ENCODE measurements at regions not wholly inside any gene's neighbourhood (a gene's known extent, or its start where the extent isn't known, plus 50 kb on each side); places are given as distances from the start of the nearest gene placed in this dataset.
"Not testable (repeated sequence)": the region's sequence is repeated elsewhere in the genome, so short reads cannot be mapped to it uniquely, and the experiment has no call there.

DNA sequence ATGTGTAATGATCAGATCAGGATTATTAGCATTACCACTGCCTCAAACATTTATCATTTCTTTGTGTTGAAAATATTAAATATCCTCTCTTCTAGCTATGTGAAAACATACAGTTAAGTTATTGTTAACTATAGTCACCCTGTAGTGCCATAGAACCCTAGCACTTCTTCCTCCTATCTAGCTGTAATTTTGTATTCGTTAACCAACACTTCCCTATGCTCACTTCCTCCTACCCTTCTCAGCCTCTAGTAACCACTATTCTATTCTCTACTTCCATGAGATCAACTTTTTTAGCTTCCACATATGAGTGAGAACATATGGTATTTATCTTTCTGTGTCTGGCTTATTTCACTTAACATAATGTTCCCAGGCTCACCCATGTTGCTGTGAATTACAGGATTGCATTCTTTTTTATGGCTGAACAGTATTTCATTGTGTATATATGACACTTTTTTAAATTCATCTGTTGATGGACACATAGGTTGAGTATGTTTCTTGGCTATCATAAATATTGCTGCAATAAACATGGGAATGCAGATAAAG is 132.7 kb upstream of the RHOBTB1 start:
- DNase-seq, result no peak

DNA sequence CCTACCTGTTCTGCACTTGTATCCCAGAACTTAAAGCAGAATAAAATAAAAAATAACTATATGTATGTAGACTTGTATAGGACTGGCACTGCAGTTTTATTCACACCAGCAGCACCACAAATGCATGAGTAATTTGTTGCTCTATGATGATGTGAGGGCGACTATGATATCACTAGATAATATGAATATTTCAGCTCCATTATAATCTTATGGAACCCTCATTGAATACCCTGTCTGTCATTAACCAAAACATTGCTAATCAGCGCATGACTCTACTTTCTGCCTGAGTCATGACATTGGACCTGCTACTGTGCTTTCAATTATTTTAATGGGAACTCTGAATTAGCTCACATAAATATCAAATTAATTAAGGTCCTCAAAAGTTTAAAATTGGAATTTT is 129.4 kb upstream of the RHOBTB1 start:
- DNase-seq, result no peak

DNA sequence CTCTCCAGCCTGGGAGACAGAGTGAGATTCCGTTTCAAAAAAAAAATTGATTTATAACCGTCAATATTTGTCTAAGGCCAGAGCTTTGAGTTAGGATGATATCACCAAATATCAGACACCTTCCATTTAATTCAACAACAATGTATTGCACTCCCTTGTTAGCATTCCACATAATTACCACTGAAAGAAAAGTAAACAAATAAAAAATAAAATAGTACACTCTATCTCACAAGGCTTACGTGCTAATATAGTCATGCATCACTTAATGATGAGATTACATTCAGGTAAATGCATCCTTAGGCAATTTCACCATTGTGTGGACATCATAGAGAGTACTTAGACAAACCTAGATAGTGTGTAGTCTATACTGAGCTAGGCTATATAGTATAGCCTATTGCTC is 127.6 kb upstream of the RHOBTB1 start:
- no peak for DNase-seq

DNA sequence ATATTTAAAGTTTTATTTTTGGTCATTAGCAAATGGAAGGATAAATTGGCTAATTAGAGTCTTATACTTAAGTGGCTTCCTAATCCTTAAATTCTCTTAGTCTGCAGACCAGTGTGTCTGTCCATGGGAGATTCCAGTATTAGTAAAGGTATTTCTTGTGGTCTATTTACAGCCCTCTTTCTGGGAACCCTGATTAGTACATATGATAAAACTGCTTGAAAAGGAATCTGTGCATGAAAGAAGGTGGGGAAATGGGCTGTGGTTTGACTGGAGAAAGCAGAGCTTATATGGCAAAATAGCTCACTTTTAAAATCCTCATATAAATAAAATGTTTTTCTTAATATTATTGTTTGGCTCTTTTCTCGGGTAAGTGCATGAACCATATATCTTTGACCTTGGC is 124.5 kb upstream of the RHOBTB1 start:
- no peak for DNase-seq

DNA sequence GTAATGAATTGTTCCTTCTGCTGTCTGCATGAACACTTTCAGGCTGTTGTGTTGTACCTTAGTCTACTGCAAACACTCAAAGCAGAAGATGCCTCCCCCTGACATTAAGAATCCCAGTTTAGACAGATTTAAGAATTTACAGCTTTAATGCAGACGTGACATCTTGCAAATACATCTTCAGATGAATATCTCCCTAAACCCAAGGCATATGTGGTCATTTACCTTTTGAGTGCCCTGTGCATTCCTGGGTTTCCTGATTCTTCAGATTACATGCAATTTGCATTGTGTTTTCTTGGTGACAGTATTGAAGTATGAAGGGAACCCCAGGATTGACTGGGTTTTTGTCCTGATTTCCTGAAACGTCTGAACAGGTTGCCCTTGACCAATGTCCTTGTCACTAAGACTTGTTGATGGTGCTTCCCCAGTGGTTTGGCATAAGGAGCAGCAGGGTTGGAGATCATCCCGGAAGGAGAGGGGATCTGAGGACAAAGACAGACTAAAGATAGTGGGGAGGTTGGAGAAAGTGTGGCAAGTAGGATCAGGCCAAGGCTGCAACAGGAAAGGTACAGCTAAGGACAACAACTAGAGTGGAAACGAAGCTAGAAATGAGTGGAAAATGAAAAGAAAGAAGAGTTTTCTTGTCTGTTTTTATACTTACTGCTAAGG is 123.8 kb upstream of the RHOBTB1 start:
- no peak for DNase-seq

DNA sequence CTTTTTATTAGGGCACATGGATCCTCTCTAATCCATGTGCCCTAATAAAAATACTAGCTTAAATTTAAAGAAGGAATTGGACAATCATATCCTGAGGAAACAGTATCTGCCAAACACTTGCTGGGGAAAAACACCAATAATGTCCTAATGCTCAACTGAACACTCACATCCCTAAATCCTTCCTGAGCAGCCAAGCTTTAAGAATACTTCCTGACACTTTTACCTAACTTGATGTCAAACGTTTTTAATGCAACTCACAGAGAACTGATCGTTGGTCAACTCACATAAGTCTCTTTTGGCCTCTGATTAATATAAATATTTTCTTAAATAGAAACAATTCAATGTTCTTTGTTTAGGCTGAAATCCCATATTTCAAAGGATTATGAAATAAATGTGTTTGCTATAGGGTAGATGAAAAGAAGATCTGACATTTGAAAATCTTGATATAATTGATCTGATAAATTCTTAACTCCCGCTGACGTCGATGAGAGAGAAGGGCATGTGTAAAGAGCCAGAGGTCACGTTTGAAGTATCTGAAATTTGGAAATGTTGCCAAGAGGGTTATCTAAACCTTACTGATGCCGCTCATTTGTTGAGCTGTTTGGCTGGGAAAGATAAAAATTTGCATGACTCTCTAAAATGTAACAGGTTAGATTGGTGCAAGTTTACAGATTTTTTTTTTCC is 122.8 kb upstream of the RHOBTB1 start:
- DNase-seq, result no peak

DNA sequence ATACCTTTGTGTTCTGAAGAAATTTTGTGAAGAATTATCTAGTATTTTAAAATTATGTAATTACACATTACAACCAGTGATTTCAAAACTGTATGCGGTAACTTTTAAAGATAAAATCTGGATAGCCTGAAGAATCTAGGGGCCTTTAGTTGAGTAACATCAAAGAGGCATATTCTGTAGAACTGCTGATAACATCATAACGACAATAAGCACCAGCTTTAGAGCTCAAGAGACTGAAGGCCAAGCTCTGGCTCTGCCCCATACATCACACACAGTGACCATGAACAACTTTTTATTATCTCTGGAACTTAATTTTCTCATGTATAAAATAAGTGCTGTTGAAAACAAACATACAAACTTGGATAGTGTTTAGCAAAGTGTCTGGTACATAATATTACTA is 121.1 kb upstream of the RHOBTB1 start:
- DNase-seq, result no peak

DNA sequence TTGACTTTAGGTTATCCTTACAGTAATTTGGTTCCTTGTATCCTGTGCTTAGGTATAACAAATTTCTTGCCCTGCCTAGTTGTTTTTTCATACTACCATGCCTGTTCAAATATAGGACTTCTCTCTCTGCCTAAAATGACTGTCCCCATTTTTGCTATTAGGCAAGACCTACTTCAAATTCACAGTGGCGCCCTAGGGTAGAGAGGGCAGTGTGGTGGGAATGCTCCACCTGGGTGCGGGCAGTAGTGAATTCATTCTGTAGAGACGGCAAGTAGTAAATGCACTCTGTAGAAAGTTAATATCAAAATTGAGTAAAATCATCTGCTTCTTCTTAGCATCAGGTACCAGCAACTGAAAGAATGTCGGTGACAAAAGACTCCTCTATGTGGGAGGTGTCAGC is 120.4 kb upstream of the RHOBTB1 start:
- no peak for DNase-seq

DNA sequence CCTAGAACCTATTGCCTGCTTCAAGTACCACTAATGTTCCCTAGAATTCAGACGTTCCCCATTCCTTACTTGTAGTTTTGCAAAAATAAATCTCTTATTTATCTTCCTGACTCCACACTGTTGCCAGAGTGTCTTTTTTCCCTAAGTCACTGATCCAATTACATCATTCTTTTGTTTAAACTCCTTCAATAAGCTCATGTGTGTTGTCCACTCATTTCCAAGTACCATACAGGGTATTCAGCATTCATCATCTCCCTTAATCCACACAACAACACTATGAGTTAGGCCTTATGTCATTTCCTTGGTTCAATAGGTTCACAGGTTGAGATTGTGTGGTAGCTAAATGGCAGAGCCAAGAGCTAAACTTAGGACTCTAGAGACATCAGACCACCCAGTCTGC is 119.9 kb upstream of the RHOBTB1 start:
- no peak for DNase-seq

DNA sequence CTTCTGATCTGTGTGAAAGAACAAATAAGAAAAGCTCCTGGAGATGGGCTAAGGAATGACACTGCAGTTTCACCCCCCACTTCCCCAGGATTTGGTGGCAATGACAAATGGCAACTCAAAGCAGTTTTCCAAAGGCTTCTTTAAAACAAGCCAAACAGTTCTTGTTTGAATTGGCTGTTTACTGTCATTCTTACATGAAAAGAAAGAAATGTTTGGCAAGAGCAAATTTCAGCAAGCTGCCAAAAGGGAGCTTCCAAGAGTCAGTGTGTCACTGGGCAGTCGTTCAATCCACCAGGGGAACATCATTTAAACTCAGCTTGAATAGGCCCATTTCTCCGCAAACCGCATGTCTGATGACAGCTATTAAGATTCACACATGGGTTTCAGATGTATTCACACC is 119.0 kb upstream of the RHOBTB1 start:
- DNase-seq, result no peak

DNA sequence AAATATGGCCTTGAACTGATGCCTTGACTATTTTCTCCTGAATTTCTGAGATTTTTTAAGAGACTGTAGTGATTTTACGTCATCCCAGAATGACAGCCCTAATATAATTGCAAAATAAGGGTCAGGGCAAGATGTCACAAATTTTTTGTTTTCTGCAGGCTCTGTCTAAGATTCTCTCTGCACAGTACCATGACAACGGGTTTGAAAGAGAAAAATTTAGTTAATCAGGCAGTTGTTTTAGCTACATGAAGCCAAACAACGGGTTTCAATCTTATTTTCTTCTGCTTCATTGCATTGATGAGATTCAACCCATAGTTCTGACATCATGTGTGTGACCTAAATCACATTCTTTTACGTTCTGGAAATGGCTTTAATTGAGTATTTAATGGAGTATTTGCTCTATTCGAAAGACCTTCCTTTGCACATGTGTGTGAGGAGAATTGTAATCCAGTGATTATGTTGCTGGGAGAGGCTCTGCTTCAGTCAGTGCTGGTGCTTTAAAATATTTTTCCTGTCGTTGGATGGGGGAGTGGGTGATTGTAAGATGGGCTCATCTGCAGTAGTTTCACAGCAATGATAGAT is 118.0 kb upstream of the RHOBTB1 start:
- DNase-seq, result no peak

DNA sequence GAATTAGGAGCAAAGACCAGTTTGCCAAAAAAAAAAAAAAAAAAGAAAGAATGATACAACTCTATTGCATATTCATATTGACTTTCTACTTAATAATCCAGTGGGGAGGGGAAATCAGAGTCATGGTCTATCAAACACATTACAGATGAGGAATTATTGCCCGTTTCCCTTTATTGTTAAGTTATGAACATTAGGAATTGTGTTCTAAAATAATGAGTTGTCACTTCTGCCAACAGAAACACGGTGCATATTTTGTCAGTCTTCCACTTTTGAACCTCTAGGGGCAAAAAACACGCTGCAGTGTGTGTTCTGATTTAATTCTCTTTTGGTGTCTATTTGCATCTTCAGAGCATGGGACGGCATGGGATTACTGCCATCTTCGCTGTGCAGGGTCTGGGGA is 115.7 kb upstream of the RHOBTB1 start:
- no peak for DNase-seq

DNA sequence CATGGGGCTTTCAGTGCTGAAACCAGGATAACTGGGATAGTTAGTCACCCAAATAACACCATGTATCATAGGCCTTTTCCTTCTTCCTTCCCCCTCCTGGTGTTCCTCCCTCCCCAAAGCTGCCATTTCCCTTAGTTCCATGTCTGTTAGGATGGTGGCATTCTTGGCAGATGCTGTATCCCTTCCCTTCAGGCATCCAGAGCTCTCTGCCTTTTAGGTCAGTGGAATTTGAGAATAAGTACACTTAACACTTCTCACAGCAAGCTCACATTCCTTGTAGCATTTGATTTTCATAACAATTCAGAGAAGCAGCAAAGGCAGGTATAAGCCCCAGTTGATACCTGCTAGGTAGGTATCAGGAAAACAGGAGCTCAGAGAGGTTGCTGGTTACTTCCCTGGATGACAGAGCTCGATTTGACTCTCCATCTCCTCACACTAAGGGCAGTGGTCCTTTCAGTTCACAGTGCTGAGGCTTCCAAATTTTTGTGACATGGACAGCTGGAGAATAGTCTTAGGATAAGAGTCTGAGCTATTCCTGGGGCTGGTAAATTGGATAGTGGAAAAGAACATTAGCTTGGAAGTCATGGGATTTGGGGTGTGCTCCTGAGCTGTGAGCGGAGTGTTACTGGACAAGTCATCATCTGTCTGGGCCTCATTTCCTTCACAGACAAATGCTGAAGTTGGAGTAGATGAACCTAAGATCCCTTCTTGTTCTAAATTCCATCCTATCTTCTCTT is 108.7 kb upstream of the RHOBTB1 start:
- DNase-seq, result no peak

DNA sequence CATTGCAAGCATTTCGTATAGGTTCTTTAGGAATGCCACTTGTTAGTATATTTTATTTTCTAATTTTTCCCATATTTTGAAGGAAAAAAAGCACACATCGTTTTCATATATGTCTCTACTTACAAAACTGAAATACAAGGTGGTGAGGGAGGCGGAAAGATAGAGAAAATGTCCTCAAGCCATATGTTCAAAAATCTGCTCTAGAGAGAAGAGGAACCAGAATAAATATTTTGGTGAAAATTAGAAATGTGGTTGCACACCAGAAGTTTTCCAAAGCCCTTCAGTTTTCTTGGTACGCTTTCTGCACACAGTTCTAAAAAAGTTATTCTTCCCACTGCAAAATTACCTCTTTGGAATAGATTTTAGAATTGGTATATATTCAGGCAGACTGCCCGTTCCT is 107.4 kb upstream of the RHOBTB1 start:
- DNase-seq, result no peak

DNA sequence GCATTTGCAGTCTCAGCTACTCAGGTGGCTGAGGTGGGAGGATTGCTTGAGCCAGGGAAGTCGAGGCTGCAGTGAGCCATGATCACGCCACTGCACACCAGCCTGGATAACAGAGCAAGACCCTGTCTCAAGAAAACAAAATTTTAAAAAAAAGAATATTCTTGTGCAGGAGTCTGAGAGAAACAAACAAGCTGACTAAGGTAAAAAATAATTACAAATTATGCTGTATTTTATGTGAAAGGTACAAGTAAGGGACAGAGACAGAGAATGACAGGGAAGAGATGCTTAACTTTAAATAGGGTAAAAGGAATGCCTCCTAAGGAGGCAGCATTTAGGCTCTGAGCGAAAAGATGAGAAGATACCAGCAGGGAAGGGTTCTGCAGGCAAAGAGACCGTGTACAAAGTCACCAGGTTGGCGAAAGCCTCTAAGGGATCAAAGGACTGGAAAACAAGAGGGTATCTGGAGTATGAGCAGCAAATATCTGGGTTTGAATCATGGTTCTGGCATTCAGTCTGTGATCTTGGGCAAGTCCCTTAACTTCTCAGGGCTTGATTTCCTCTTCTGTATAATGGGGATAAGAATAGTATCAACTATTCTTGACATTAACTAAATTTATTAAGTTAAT is 106.2 kb upstream of the RHOBTB1 start:
- DNase-seq, result no peak

DNA sequence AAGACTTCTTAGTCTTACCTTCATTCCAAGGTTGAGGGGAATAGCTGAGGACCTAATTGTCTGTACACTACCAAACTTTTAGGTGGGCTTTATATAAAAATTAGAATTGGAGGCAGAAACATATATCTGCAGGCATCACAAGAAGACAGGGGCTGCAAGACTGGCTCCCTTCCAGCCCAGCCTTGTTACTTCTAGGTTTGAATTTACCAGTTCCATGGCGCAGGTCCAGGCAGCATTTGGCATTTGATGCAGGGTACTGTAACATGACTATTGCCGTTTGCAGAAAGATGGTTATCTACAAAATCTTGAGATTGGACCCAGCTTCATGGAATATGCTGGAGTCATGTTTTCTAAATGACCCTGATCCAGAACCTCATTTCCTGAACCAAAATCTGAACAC is 105.4 kb upstream of the RHOBTB1 start:
- DNase-seq, result no peak

DNA sequence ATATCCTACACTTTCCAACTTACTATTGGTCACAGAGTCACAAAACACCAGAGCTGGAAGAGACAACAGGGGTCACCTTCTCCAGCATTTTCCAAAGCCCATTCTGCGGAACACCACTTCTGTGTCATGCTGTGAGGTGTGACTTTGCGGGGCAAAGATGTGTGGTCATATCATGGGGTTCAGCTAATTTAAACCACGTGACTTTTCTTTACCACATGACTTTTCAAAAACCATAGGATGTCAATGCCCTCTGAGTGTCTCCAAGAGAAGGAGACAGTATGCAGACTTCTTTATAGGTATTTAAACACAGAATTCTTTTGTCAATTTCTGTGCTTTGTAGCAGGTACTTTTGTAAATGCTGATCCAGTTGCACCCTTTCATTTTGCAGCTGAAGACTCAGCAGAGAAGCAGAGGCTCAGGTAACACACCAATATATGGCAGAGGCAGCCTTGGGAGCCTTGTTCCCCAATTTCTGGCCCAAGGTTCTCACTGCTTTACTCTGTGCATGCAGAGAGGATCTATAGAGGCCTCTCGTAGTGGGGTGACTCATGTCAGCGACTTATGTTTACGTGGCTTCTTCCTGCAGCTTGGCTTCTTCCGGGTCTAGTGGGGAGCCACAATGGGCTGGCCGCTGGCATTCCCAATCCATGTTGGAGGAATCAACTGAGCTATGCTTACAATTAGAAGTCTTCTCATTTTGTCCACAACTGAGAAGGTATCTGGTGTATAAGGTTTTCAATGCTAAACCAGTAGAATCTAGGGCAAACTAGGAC is 104.0 kb upstream of the RHOBTB1 start:
- DNase-seq, result no peak

DNA sequence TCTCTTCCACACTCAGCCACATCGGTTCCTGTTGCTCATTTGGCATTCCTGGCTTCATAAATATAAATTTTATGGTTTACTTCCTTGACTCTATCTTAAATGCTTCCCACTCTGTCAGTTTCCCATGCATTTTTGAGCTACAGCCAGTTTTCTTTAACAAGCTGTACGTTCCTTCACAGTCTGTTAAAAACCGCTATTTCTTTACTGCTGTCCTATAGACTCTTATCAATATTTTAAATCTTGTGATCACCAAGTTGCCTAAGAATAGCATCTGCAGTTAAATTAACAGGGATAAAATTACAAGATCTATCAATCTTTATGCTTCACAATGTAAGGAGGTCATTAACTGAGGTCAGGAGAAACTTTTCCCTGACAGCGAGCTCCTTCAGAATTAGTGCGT is 103.1 kb upstream of the RHOBTB1 start:
- no peak for DNase-seq

DNA sequence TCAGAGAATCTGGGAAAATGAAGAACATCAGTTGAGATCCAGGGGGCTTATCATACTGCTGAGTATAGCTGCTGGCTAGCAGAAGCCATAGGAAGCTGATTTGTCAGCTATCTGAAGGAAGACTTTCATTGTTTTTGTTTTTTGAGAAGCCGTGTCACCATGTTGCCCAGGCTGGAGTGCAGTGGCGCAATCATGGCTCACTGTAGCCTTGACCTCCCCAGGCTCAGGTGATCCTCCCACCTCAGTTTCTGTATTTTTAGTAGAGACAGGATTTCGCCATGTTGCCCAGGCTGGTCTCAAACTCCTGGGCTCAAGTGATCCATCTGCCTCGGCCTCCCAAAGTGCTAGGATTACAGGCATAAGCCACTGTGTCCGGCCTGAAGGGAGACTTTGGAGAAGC is 101.5 kb upstream of the RHOBTB1 start:
- DNase-seq, result not testable (repeated sequence)

DNA sequence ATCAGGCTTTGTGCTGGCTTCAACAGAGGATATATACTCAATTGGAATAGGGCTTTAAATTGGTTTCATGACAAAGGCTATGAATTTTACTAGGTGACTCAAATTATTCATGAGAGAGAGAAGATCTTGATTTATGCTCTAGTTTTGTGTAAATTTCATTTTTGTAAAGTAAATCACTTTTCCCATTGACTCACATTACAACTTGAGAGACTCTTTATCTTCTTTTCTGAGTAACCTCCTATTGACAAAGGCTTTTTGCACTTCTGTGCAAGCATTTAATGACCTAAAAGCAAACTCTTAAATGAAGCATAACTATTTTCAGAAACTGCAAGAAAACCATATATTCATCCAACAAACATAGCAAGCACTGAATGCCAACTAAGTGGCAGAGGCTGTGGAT is 98.5 kb upstream of the RHOBTB1 start:
- no peak for DNase-seq

DNA sequence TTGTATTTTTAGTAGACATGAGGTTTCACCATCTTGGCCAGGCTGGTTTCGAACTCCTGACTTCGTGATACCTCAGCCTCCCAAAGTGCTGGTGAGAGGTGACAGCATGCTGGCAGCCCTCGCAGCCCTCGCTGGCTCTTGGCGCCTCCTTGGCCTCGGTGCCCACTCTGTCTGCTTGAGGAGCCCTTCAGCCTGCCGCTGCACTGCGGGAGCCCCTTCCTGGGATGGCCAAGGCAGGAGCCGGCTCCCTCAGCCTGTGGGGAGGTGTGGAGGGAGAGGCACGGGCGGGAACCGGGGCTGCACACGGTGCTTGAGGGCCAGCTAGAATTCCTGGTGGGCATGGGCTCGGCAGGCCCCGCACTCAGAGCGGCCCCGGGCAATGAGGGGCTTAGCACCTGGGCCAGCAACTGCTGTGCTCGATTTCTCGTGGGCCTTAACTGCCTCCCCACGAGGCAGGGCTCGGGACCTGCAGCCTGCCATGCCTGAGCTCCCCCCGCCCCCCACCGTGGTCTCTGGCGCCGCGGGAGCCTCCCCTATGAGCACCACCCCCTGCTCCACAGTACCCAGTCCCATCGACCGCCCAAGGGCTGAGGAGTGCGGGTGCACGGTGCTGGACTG is 96.5 kb upstream of the RHOBTB1 start:
- DNase-seq, result no peak

DNA sequence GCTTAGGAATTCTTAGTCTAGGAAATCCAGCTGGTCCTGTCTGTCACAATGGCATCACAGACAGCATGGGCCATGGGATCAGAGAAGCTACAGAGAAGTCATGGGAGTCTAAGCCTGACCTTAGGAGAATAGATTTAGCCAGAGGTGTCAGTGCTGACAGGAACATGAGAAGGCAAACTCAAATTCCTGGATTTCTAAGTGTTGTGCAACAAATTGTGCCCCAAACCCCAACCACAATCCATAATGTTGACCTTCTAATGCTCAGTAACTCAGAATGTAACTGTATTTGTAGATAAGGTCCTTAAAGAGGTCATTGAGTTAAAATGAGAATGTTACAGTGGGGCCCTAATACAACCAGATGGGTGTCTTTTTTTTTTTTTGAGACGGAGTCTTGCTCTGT is 95.9 kb upstream of the RHOBTB1 start:
- no peak for DNase-seq

All from activated CD4-positive, alpha-beta T cell treated with anti-CD3 and anti-CD28 coated beads, Interleukin-2, amount 50 U/mL, for 48 hours (primary cell).